ENCODE measurements at regions not wholly inside any gene's neighbourhood (a gene's known extent, or its start where the extent isn't known, plus 50 kb on each side); places are given as distances from the start of the nearest gene placed in this dataset.
A peak's percentile ranks its signal among the peaks of the same experiment; 100 is the strongest.

GRCh38 chr12:39499296-39499695, 56.4 kb upstream of the KIF21A start:
- DNase-seq (ENCODE audit: low read depth): peak; percentile 16
